ENCODE measurements at regions not wholly inside any gene's neighbourhood (a gene's known extent, or its start where the extent isn't known, plus 50 kb on each side); places are given as distances from the start of the nearest gene placed in this dataset.

DNA sequence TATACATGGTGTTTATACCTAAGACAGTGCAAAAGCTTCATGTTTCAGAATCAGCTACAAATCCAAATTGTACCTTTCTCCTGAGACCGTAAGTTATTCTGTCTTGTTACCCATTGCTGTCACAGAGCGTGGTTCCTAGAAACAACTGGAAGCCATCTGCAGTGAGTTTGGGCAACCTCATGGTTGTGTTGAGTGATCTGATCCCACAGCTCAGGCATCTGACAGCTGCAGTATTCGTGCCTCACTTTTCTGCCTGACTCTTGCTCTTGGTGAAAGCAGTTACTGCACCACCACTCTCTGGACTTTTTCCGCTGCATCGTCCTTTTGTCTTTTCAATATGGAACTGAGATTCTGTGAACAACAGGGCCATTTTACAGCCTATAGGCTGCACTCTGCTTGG, 752.6 kb downstream of the MAFB start:
- no peaks in the 10 kb centered on the region for H3K27me3 Mint-ChIP-seq (ENCODE audit: low read depth)
- TF ChIP-seq, protein P1, sequence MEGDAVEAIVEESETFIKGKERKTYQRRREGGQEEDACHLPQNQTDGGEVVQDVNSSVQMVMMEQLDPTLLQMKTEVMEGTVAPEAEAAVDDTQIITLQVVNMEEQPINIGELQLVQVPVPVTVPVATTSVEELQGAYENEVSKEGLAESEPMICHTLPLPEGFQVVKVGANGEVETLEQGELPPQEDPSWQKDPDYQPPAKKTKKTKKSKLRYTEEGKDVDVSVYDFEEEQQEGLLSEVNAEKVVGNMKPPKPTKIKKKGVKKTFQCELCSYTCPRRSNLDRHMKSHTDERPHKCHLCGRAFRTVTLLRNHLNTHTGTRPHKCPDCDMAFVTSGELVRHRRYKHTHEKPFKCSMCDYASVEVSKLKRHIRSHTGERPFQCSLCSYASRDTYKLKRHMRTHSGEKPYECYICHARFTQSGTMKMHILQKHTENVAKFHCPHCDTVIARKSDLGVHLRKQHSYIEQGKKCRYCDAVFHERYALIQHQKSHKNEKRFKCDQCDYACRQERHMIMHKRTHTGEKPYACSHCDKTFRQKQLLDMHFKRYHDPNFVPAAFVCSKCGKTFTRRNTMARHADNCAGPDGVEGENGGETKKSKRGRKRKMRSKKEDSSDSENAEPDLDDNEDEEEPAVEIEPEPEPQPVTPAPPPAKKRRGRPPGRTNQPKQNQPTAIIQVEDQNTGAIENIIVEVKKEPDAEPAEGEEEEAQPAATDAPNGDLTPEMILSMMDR (IDR thresholded peaks at IDR 0.05; ENCODE audit: unreplicated experiment): no peak
- no peaks in the 10 kb centered on the region for H3K4me1 Mint-ChIP-seq
- no peak overlapping the region for H3K27ac Mint-ChIP-seq
- no peak overlapping the region for H3K4me3 Mint-ChIP-seq
- no peak for DNase-seq (ENCODE audit: low spot score in 2 of 2, unreplicated experiment in 2 of 2)
- no peaks in the 10 kb centered on the region for H3K9me3 Mint-ChIP-seq
- H3K36me3 Mint-ChIP-seq: no peaks in the 10 kb centered on the region

DNA sequence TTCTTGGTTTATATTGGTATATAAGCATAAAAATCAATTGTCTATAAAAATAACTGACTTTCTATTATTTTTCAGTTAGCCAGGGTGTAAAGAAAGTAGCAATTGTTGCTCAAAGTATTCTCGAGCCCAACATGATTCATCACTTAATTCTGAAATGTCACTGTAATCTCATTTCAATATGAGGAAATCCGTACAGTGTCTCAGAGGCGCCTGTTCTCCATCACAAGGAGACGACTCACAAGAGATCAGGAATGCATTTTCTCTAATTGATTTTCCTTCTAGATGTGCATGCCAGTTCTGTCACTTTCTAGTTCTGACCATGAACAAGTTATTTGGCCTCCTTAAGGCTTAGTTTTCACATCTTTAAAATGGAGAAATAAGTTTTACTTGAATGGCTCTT, 753.1 kb downstream of the MAFB start:
- H3K4me1 Mint-ChIP-seq: no peaks in the 10 kb centered on the region
- H3K27ac Mint-ChIP-seq: no peak overlapping the region
- no peaks in the 10 kb centered on the region for H3K36me3 Mint-ChIP-seq
- TF ChIP-seq, protein P1 (IDR thresholded peaks at IDR 0.05; ENCODE audit: unreplicated experiment): no peak
- DNase-seq (ENCODE audit: low spot score in 2 of 2, unreplicated experiment in 2 of 2): no peak
- no peaks in the 10 kb centered on the region for H3K27me3 Mint-ChIP-seq (ENCODE audit: low read depth)
- H3K4me3 Mint-ChIP-seq: no peak overlapping the region
- H3K9me3 Mint-ChIP-seq: no peaks in the 10 kb centered on the region

DNA sequence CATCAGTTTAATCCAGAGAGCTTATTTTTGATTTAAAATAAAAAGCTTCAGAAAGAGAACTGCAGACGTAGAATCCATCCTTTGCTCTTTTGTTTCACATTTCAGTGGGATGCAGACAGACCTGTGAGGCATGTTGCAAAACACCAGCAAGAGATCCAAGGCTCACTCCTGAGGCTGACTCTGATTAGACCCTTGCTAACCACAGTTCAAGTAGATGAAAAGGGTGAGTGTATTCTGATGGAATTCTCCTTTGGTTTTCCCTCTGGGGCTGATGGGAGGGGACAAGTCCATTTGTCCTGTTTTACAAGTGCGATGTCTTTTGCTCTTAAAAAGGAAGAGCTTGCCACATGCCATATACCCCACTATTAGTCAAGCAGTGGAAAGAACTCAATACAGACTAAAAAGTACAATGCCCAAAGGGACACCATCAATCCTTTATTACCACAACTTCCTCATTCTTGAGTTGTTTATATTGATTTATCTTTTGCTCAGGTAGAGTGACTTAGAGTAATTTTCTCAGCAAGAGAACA, 772.7 kb downstream of the MAFB start:
- H3K27ac Mint-ChIP-seq: no peak overlapping the region
- H3K4me1 Mint-ChIP-seq: no peaks in the 10 kb centered on the region
- H3K27me3 Mint-ChIP-seq (ENCODE audit: low read depth): peaks cover 6% of the 10 kb centered on the region
- H3K4me3 Mint-ChIP-seq: no peak overlapping the region
- H3K36me3 Mint-ChIP-seq: no peaks in the 10 kb centered on the region
- TF ChIP-seq, protein P1 (IDR thresholded peaks at IDR 0.05; ENCODE audit: unreplicated experiment): no peak
- no peak for DNase-seq (ENCODE audit: low spot score in 2 of 2, unreplicated experiment in 2 of 2)
- no peaks in the 10 kb centered on the region for H3K9me3 Mint-ChIP-seq

DNA sequence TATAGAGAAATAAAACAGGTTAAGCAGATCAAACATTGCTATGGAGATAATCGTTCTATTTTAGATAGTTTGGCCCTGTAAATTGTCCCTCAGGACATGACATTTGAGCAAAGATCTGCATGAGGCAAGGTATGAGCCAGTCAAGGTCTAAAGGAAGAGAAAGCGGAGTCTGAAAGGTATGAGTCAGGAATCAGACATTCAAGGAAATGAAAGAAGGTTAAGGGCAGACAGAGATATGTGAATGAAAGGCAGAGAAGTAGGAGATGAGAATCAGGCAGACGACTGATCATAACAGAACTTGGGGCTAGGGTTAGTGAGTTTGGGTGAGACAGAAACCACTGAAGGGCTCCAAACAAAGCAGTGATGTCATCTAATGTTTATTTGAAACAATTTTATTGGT, 775.8 kb downstream of the MAFB start:
- H3K9me3 Mint-ChIP-seq: no peaks in the 10 kb centered on the region
- no peaks in the 10 kb centered on the region for H3K27me3 Mint-ChIP-seq (ENCODE audit: low read depth)
- TF ChIP-seq, protein P1 (IDR thresholded peaks at IDR 0.05; ENCODE audit: unreplicated experiment): no peak
- DNase-seq (ENCODE audit: low spot score in 2 of 2, unreplicated experiment in 2 of 2): no peak
- no peak overlapping the region for H3K4me3 Mint-ChIP-seq
- no peaks in the 10 kb centered on the region for H3K4me1 Mint-ChIP-seq
- no peak overlapping the region for H3K27ac Mint-ChIP-seq
- H3K36me3 Mint-ChIP-seq: no peaks in the 10 kb centered on the region

DNA sequence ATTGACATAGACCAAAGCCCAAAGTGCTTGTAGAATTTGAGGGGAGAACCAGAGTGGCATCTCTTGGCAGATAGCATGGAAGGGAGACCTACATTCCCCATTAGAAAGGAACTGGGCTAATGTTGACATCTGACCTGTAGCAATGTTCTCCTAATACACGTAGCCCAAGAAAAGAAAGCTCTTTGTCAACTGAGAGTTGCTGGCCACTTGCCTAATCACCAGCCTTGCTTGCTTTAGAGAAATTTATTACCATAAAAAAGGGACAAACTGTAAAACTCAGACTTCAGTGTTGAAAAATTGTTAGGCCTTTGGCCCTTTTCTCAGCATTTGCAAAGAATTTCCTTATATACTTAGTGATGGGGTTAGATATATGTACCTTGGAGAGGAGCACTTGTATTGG, 777.5 kb downstream of the MAFB start:
- DNase-seq (ENCODE audit: low spot score in 2 of 2, unreplicated experiment in 2 of 2): no peak
- Mint-ChIP-seq H3K27ac (no peak overlapping the region), H3K4me1 (no peaks in the 10 kb centered on the region), H3K36me3 (no peaks in the 10 kb centered on the region), H3K9me3 (no peaks in the 10 kb centered on the region), H3K4me3 (no peak overlapping the region), H3K27me3 (ENCODE audit: low read depth) (peaks cover 5% of the 10 kb centered on the region)
- TF ChIP-seq, protein P1 (IDR thresholded peaks at IDR 0.05; ENCODE audit: unreplicated experiment): no peak

DNA sequence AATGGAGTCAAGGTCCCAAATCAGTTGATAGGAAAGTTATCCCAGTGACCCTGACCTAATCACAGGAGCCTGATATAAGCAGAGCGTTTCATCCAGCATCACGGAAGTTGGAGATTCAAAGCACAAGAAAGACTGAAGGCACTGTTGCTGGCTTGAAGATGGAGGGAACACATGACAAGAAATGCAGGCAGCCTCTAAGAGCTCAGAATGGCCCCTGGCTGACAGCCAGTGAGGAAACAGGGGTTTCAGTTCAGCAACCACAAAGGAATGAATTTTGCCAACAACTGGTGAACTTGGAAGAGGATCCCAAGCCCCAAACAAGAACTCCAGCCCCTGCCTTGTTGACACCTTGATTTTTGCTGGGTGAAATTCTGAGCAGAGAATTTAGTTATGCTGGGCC, 778.5 kb downstream of the MAFB start:
- H3K4me3 Mint-ChIP-seq: no peak overlapping the region
- H3K27ac Mint-ChIP-seq: no peak overlapping the region
- TF ChIP-seq, protein P1 (IDR thresholded peaks at IDR 0.05; ENCODE audit: unreplicated experiment): no peak
- peaks cover 8% of the 10 kb centered on the region for H3K27me3 Mint-ChIP-seq (ENCODE audit: low read depth)
- H3K4me1 Mint-ChIP-seq: no peaks in the 10 kb centered on the region
- DNase-seq (ENCODE audit: low spot score in 2 of 2, unreplicated experiment in 2 of 2): no peak
- no peaks in the 10 kb centered on the region for H3K36me3 Mint-ChIP-seq
- no peaks in the 10 kb centered on the region for H3K9me3 Mint-ChIP-seq

All from mesothelial cell of epicardium (in vitro differentiated cells).